Parathyroid adenoma (tissue), 2 donors: ENCODE measurements at regions not wholly inside any gene's neighbourhood (a gene's known extent, or its start where the extent isn't known, plus 50 kb on each side); places are given as distances from the start of the nearest gene placed in this dataset.

ENCODE experiments used
- H2AFZ ChIP-seq: fragments of 300-600 bp; sonication (generic); one replicate; pipeline ENCODE4 v1.7.0; 2017; ENCODE audit warnings: antibody characterized with exemption, mild to moderate bottlenecking
- H3K27ac ChIP-seq: fragments of 300-600 bp; sonication (generic); one replicate; pipeline ENCODE4 v1.7.0; 2017
- H3K27me3 ChIP-seq: fragments of 300-600 bp; sonication (generic); one replicate; pipeline ENCODE4 v1.7.0; 2017; ENCODE audit warnings: low read length; ENCODE audit not compliant: control insufficient read depth, insufficient read depth
- H3K36me3 ChIP-seq: fragments of 300-600 bp; sonication (generic); one replicate; pipeline ENCODE4 v1.7.0; 2017; ENCODE audit warnings: low read length; ENCODE audit not compliant: control insufficient read depth, insufficient read depth
- H3K4me1 ChIP-seq: fragments of 300-600 bp; sonication (generic); one replicate; pipeline ENCODE4 v1.7.0; 2017; ENCODE audit warnings: control low read depth
- H3K4me2 ChIP-seq: fragments of 300-600 bp; sonication (generic); one replicate; pipeline ENCODE4 v1.7.0; 2017; ENCODE audit warnings: low read length
- H3K4me3 ChIP-seq: fragments of 300-600 bp; sonication (generic); one replicate; pipeline ENCODE4 v1.7.0; 2017; ENCODE audit warnings: low read depth, low read length
- H3K79me2 ChIP-seq: fragments of 300-600 bp; sonication (generic); one replicate; pipeline ENCODE4 v1.7.0; 2017; ENCODE audit warnings: control low read depth
- H3K9ac ChIP-seq: fragments of 300-600 bp; sonication (generic); one replicate; pipeline ENCODE4 v1.7.0; 2017; ENCODE audit warnings: mild to moderate bottlenecking
- H3K9me3 ChIP-seq: fragments of 300-600 bp; sonication (generic); one replicate; pipeline ENCODE4 v1.7.0; 2017; ENCODE audit warnings: low read length; ENCODE audit not compliant: control insufficient read depth
- TF ChIP-seq, protein P1 (sequence below): fragments of 300-600 bp; sonication (generic); IDR thresholded peaks from one replicate; pipeline ENCODE4 v1.7.0; 2017; ENCODE audit warnings: antibody characterized with exemption, mild to moderate bottlenecking
- donor health status: primary hyperparathyroidism.

- Histone ChIP-seq H3K4me1 (no peaks in the 10 kb centered on the region), H3K9ac (no peak overlapping the region), H3K9me3 (no peaks in the 10 kb centered on the region), H3K4me2 (no peak overlapping the region), H3K27me3 (no peaks in the 10 kb centered on the region), H3K4me3 (no peak overlapping the region), H3K36me3 (no peaks in the 10 kb centered on the region), H3K27ac (no peak overlapping the region), H3K79me2 (no peaks in the 10 kb centered on the region), H2AFZ (no peak overlapping the region)
- TF ChIP-seq, protein P1, sequence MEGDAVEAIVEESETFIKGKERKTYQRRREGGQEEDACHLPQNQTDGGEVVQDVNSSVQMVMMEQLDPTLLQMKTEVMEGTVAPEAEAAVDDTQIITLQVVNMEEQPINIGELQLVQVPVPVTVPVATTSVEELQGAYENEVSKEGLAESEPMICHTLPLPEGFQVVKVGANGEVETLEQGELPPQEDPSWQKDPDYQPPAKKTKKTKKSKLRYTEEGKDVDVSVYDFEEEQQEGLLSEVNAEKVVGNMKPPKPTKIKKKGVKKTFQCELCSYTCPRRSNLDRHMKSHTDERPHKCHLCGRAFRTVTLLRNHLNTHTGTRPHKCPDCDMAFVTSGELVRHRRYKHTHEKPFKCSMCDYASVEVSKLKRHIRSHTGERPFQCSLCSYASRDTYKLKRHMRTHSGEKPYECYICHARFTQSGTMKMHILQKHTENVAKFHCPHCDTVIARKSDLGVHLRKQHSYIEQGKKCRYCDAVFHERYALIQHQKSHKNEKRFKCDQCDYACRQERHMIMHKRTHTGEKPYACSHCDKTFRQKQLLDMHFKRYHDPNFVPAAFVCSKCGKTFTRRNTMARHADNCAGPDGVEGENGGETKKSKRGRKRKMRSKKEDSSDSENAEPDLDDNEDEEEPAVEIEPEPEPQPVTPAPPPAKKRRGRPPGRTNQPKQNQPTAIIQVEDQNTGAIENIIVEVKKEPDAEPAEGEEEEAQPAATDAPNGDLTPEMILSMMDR: no peak
Measured at GRCh38 chr18:45243340-45244110, 371.8 kb upstream of the SLC14A2 start.

DNA sequence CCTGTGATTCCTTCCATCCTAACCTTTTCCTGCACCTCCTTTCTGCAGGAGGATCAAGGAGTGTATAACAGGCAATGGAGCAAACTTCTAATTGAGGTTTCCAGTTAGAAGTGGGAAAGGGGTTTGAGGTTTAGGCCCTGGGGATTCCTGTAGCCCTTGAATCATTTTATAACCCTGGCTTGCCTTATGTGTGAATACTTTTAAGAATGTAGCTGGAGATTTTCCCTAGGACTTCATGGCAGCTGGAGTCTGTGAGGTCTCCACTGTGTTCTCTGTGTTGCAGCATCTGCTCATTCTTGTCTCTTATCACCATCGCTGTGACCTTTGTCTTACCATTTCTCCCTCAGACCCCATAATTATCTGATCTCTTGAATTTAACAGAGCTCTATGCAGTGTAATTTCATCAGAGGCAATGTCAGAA, 370.2 kb upstream of the SLC14A2 start:
- Histone ChIP-seq H3K9ac (no peak overlapping the region), H3K27me3 (no peaks in the 10 kb centered on the region), H3K9me3 (no peaks in the 10 kb centered on the region), H3K4me3 (no peak overlapping the region), H3K27ac (no peak overlapping the region), H3K4me1 (no peaks in the 10 kb centered on the region), H2AFZ (no peak overlapping the region), H3K36me3 (no peaks in the 10 kb centered on the region), H3K79me2 (no peaks in the 10 kb centered on the region), H3K4me2 (no peak overlapping the region)
- TF ChIP-seq, protein P1: no peak

DNA sequence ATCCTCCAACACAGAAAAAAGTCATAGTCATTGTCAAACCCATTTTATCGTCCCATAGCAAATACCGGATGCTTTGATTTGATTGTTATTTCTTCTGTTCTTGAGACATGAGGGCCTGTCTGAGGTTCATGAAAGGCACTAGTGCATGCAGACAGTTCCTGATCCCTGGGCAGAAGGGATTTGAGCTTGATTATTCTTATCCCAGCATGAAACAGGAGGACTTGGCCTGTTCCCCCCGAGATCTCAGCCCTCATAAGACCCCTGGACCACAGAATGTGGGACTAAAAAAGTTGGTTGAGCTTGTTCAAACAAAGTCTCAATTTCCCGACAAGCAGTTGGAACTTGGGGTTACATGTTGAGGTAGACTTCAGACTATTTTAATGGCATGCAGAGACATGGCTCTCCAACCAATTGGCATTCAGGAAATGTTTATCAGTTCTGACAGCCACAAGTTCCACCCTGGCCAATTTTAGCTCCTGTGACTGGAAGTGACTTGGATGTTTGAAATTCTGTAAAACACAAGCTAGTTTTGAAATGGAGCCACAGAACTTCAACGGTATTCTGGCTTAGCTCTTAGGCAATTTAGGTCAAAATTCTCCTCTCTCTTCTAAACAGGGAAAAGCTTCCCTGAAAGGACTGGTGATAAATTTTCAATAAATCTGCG, 366.9 kb upstream of the SLC14A2 start:
- H3K27ac ChIP-seq: no peak overlapping the region
- no peak overlapping the region for H3K4me2 ChIP-seq
- no peaks in the 10 kb centered on the region for H3K9me3 ChIP-seq
- no peaks in the 10 kb centered on the region for H3K36me3 ChIP-seq
- H3K9ac ChIP-seq: no peak overlapping the region
- H2AFZ ChIP-seq: no peak overlapping the region
- H3K4me3 ChIP-seq: no peak overlapping the region
- H3K27me3 ChIP-seq: no peaks in the 10 kb centered on the region
- H3K4me1 ChIP-seq: no peaks in the 10 kb centered on the region
- H3K79me2 ChIP-seq: no peaks in the 10 kb centered on the region
- TF ChIP-seq, protein P1: no peak

DNA sequence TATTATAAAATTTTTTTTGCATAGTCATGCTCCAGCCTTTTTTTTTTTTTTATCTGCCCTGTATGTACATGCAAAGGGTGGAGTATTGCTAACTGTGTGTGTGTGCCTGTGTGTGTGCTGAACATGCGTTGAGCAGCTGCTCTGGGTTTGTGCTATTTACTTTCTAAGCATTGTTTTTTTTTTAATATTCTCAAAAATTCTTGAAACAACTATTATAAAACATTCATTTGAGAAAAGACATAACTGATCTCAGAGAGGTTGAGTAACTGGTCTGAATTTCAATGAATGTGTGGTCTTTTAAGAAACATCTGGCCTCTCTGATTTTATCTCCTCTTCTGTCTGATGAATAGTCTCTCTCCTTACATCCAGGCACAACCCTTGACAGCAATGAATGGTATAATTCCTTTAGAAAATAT, 366.0 kb upstream of the SLC14A2 start:
- Histone ChIP-seq H3K4me1 (no peaks in the 10 kb centered on the region), H3K79me2 (no peaks in the 10 kb centered on the region), H3K9me3 (no peaks in the 10 kb centered on the region), H3K4me2 (no peak overlapping the region), H3K9ac (no peak overlapping the region), H2AFZ (no peak overlapping the region), H3K27me3 (no peaks in the 10 kb centered on the region), H3K4me3 (no peak overlapping the region), H3K36me3 (no peaks in the 10 kb centered on the region), H3K27ac (no peak overlapping the region)
- TF ChIP-seq, protein P1: no peak
